ENCODE measurements at regions not wholly inside any gene's neighbourhood (a gene's known extent, or its start where the extent isn't known, plus 50 kb on each side); places are given as distances from the start of the nearest gene placed in this dataset.

DNA sequence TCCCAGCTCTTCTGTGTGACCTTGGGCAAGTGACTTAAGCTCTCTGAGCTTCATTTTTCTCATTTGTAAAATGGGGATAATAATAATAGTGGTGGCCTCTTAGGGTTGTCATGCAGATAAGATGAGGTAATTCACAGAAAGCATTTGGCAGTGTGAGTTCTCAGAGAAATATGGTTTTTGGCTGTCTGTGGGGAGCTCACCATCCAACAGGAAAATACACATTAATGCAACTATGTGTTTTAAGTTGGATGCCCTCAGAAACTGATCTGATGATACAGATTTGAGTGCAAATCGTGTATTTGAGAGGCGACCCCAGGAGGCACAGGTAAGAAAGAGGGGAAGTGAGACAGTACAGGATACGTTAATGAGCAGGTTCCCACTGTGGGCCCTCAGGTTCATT is 56.1 kb upstream of the SPRED2 start:
- H3K27me3 ChIP-seq (replicated peaks) = no peaks in the 10 kb centered on the region
- no peak for DNase-seq (ENCODE audit: low read depth in 1 of 2, low spot score in 2 of 2)
- H3K4me3 ChIP-seq = no peak overlapping the region
- H3K36me3 ChIP-seq = no peaks in the 10 kb centered on the region
- H3K9me3 ChIP-seq (replicated peaks) = no peaks in the 10 kb centered on the region
- H3K4me1 ChIP-seq (replicated peaks) = peaks cover 12% of the 10 kb centered on the region
- H3K27ac ChIP-seq = no peak overlapping the region

DNA sequence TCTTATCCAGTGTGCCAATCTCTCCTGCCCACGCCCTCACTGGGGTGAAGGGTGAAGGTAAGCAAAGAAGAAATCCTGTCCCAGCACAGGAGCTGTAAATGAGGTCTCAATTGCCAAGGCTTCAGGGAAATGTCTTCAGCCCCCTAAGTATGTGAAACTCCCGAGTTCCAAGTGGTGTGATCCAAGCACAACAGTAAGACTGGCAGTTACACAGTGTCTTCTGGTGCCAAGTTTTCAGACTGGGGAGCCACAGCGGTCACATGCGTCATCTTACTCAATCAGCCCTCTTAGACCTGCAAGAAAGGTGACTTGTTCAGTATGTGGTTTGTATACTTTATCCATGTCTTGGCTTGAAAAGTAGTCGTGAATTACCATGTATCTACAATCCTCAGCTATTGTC is 55.0 kb upstream of the SPRED2 start:
- no peak overlapping the region for H3K4me3 ChIP-seq
- no peaks in the 10 kb centered on the region for H3K27me3 ChIP-seq (replicated peaks)
- H3K4me1 ChIP-seq (replicated peaks) = peaks cover 12% of the 10 kb centered on the region
- no peak for DNase-seq (ENCODE audit: low read depth in 1 of 2, low spot score in 2 of 2)
- no peaks in the 10 kb centered on the region for H3K9me3 ChIP-seq (replicated peaks)
- no peaks in the 10 kb centered on the region for H3K36me3 ChIP-seq
- no peak overlapping the region for H3K27ac ChIP-seq

DNA sequence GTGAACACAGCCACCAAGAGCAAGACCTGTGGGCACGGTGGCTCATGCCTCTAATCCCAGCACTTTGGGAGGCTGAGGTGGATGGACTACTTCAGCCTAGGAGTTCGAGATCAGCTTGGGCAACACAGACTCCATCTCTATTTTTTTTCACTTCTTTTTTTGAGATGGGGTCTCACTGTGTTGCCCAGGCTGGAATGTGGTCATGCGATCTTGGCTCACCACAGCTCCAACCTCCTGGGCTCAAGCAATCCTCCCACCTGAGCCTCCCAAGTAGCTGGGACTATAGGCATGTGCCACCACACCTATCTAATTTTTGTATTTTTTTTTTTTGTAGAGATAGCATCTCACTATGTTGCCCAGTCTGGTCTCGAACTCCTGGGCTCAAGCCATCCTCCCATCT is 54.4 kb upstream of the SPRED2 start:
- no peaks in the 10 kb centered on the region for H3K27me3 ChIP-seq (replicated peaks)

DNA sequence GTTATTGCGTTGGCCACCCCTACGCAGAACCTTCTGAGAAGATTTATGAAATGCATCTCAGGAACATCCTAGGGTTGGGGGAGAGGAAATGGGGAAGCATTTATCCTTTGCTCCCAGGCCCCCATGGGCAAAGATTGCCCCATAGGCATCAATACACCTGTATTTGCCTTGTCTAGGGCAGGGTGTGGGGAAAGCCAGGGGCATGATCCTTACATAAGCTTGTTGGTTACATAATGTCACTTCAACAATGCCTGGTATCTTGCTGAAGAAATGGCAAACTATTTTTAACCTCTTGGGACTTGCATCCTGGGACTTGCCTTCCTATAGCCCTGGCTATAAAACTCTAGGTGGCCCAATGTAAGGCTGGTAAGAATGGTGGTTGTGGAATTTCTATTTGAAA is 53.9 kb upstream of the SPRED2 start:
- DNase-seq (ENCODE audit: low read depth in 1 of 2, low spot score in 2 of 2) = no peak
- no peak overlapping the region for H3K27ac ChIP-seq
- no peaks in the 10 kb centered on the region for H3K36me3 ChIP-seq
- no peak overlapping the region for H3K4me3 ChIP-seq
- H3K9me3 ChIP-seq (replicated peaks) = no peaks in the 10 kb centered on the region
- H3K4me1 ChIP-seq (replicated peaks) = peaks cover 5% of the 10 kb centered on the region
- H3K27me3 ChIP-seq (replicated peaks) = no peaks in the 10 kb centered on the region

More for the DNA sequence above, 54.4 kb upstream of the SPRED2 start:
- no peaks in the 10 kb centered on the region for H3K36me3 ChIP-seq
- DNase-seq (ENCODE audit: low read depth in 1 of 2, low spot score in 2 of 2) = no peak
- no peak overlapping the region for H3K4me3 ChIP-seq
- peaks cover 10% of the 10 kb centered on the region for H3K4me1 ChIP-seq (replicated peaks)
- no peak overlapping the region for H3K27ac ChIP-seq
- H3K9me3 ChIP-seq (replicated peaks) = no peaks in the 10 kb centered on the region

GRCh38 chr2:65485839-65486238 is 53.4 kb upstream of the SPRED2 start:
- Histone ChIP-seq H3K27ac (no peak overlapping the region), H3K9me3 (replicated peaks) (no peaks in the 10 kb centered on the region), H3K4me3 (no peak overlapping the region), H3K27me3 (replicated peaks) (no peaks in the 10 kb centered on the region), H3K4me1 (replicated peaks) (peaks cover under 1% of the 10 kb centered on the region; the same call in 1 of the 2 replicates), H3K36me3 (no peaks in the 10 kb centered on the region)
- DNase-seq (ENCODE audit: low read depth in 1 of 2, low spot score in 2 of 2) = no peak

GRCh38 chr2:65483763-65484162 is 51.4 kb upstream of the SPRED2 start:
- Histone ChIP-seq H3K27ac (no peak overlapping the region), H3K4me1 (replicated peaks) (no peaks in the 10 kb centered on the region), H3K27me3 (replicated peaks) (no peaks in the 10 kb centered on the region), H3K36me3 (no peaks in the 10 kb centered on the region), H3K4me3 (no peak overlapping the region), H3K9me3 (replicated peaks) (no peaks in the 10 kb centered on the region)
- DNase-seq (ENCODE audit: low read depth in 1 of 2, low spot score in 2 of 2) = no peak

GRCh38 chr2:65482971-65483370 is 50.6 kb upstream of the SPRED2 start:
- Histone ChIP-seq H3K4me3 (no peak overlapping the region), H3K9me3 (replicated peaks) (no peaks in the 10 kb centered on the region), H3K4me1 (replicated peaks) (no peaks in the 10 kb centered on the region), H3K27me3 (replicated peaks) (no peaks in the 10 kb centered on the region), H3K27ac (no peak overlapping the region), H3K36me3 (no peaks in the 10 kb centered on the region)
- no peak for DNase-seq (ENCODE audit: low read depth in 1 of 2, low spot score in 2 of 2)

Data from SJSA1 (cell line).